ENCODE measurements at regions not wholly inside any gene's neighbourhood (a gene's known extent, or its start where the extent isn't known, plus 50 kb on each side); places are given as distances from the start of the nearest gene placed in this dataset.

GRCh38 chr5:144691936-144692335 lies 521.3 kb downstream of the KCTD16 start:
- H3K36me3 ChIP-seq (replicated peaks in 1 of 2): no peaks in the 10 kb centered on the region
- 55 to 72% (median 59%) methylated on average over 3 of the region's 3 CpGs for WGBS, 4 donors
- no peak overlapping the region for H3K27ac ChIP-seq
- no peaks in the 10 kb centered on the region for H3K27me3 ChIP-seq
- no peak overlapping the region for H3K4me3 ChIP-seq
- no peak for TF ChIP-seq POLR2A (IDR thresholded peaks at IDR 0.05)
- no peaks in the 10 kb centered on the region for H3K4me1 ChIP-seq (replicated peaks in 1 of 2)
- no peak for DNase-seq
- intact Hi-C loops (cut with DNase I): no loop called here
- H3K9me3 ChIP-seq (replicated peaks in 1 of 3): peaks cover 0 to 4% (median 0%) of the 10 kb centered on the region in 3 donors

- no peak for TF ChIP-seq POLR2A (IDR thresholded peaks at IDR 0.05)
- TF ChIP-seq CTCF (IDR thresholded peaks at IDR 0.05): no peak
- intact Hi-C loops (cut with DNase I): no loop called here
- H3K27me3 ChIP-seq: no peaks in the 10 kb centered on the region
- no peak overlapping the region for H3K4me3 ChIP-seq
- no peaks in the 10 kb centered on the region for H3K36me3 ChIP-seq (replicated peaks in 1 of 2)
- DNase-seq: no peak
- H3K9me3 ChIP-seq (replicated peaks in 1 of 3): no peaks in the 10 kb centered on the region
- 71 to 85% (median 75%) methylated on average over 1 of the region's 1 CpG for WGBS, 4 donors
- no peak overlapping the region for H3K27ac ChIP-seq
- H3K4me1 ChIP-seq (replicated peaks in 1 of 2): no peaks in the 10 kb centered on the region
These were observed 514.2 kb downstream of the KCTD16 start for GRCh38 chr5:144684899-144685298.

GRCh38 chr5:144680711-144681110 lies 510.0 kb downstream of the KCTD16 start:
- no peak overlapping the region for H3K27ac ChIP-seq
- H3K27me3 ChIP-seq: no peaks in the 10 kb centered on the region
- WGBS, 4 donors: 68 to 79% (median 72%) methylated on average over 1 of the region's 1 CpG
- intact Hi-C loops (cut with DNase I): no loop called here
- no peak overlapping the region for H3K4me3 ChIP-seq
- TF ChIP-seq POLR2A (IDR thresholded peaks at IDR 0.05): no peak
- TF ChIP-seq CTCF (IDR thresholded peaks at IDR 0.05): no peak
- no peaks in the 10 kb centered on the region for H3K4me1 ChIP-seq (replicated peaks in 1 of 2)
- no peak for DNase-seq
- H3K9me3 ChIP-seq (replicated peaks in 1 of 3): no peaks in the 10 kb centered on the region
- no peaks in the 10 kb centered on the region for H3K36me3 ChIP-seq (replicated peaks in 1 of 2)

- H3K4me3 ChIP-seq: no peak overlapping the region
- H3K4me1 ChIP-seq (replicated peaks in 1 of 2): no peaks in the 10 kb centered on the region
- intact Hi-C loops (cut with DNase I): no loop called here
- WGBS, 4 donors: 83 to 96% (median 87%) methylated on average over 1 of the region's 1 CpG
- no peak for TF ChIP-seq POLR2A (IDR thresholded peaks at IDR 0.05)
- no peak for TF ChIP-seq CTCF (IDR thresholded peaks at IDR 0.05)
- H3K27ac ChIP-seq: no peak overlapping the region
- no peaks in the 10 kb centered on the region for H3K27me3 ChIP-seq
- no peak for DNase-seq
- no peaks in the 10 kb centered on the region for H3K9me3 ChIP-seq (replicated peaks in 1 of 3)
- H3K36me3 ChIP-seq (replicated peaks in 1 of 2): no peaks in the 10 kb centered on the region
These were observed 500.4 kb downstream of the KCTD16 start for GRCh38 chr5:144671066-144671465.

GRCh38 chr5:144659634-144660227 lies 489.1 kb downstream of the KCTD16 start:
- Histone ChIP-seq H3K27me3 (no peaks in the 10 kb centered on the region), H3K4me1 (replicated peaks in 1 of 2) (no peaks in the 10 kb centered on the region), H3K27ac (no peak overlapping the region), H3K36me3 (replicated peaks in 1 of 2) (no peaks in the 10 kb centered on the region), H3K9me3 (replicated peaks in 1 of 3) (no peaks in the 10 kb centered on the region), H3K4me3 (no peak overlapping the region)
- TF ChIP-seq CTCF (IDR thresholded peaks at IDR 0.05) (no peak), POLR2A (IDR thresholded peaks at IDR 0.05) (no peak)
- no peak for DNase-seq
- intact Hi-C loops (cut with DNase I): no loop called here
- WGBS, 4 donors: 41 to 56% (median 51%) methylated on average over 2 of the region's 2 CpGs
